Astrocyte of the cerebellum (primary cell): ENCODE measurements at regions not wholly inside any gene's neighbourhood (a gene's known extent, or its start where the extent isn't known, plus 50 kb on each side); places are given as distances from the start of the nearest gene placed in this dataset.

ENCODE experiments used
- DNase-seq: peaks from one replicate; pipeline ENCODE4 v3.0.0-alpha.2; 2011; ENCODE audit warnings: low read depth
- H3K4me3 ChIP-seq: 2 replicates; pipeline ENCODE4 v1.5.1; 2011; ENCODE audit warnings: mild to moderate bottlenecking, low read depth, low read length, moderate library complexity
- in situ Hi-C: cut with HindIII; loops from 2 replicates; pipeline ENCODE4 v1.10.0; 2017; ENCODE audit warnings: low sequenced_read_pairs
- TF ChIP-seq, protein P1 (sequence below): IDR thresholded peaks from 2 replicates; pipeline ENCODE4 v1.5.1; 2012; ENCODE audit warnings: low read length, low read depth, moderate library complexity, mild to moderate bottlenecking; ENCODE audit errors: missing control alignments

DNA sequence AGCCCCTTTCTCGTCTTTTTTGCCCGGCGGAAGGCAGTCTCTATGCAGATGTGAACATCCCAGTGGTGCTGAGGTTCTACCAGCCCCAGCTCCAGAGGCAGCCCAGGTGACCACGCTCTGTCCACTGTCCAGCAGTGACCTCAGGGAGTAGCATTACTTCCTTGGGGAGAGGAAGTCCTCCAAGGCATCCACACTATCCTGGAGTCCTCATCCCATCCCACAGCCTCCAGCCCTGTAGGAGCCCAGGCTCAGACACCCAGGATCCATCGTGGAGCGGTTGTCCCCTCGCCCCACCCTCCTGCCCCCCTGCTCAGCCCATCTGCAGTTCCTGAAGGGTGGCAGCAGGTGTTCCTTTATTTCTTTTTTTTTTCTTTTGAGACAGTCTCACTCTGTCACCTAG lies 294.5 kb upstream of the IRX4 start:
- H3K4me3 ChIP-seq = no peak overlapping the region
- in situ Hi-C loops = loop anchor here (5.0 kb wide), 1 partner anchor 80 kb away; no protein-coding TSS in a partner anchor
- DNase-seq = no peak
- TF ChIP-seq, protein P1, sequence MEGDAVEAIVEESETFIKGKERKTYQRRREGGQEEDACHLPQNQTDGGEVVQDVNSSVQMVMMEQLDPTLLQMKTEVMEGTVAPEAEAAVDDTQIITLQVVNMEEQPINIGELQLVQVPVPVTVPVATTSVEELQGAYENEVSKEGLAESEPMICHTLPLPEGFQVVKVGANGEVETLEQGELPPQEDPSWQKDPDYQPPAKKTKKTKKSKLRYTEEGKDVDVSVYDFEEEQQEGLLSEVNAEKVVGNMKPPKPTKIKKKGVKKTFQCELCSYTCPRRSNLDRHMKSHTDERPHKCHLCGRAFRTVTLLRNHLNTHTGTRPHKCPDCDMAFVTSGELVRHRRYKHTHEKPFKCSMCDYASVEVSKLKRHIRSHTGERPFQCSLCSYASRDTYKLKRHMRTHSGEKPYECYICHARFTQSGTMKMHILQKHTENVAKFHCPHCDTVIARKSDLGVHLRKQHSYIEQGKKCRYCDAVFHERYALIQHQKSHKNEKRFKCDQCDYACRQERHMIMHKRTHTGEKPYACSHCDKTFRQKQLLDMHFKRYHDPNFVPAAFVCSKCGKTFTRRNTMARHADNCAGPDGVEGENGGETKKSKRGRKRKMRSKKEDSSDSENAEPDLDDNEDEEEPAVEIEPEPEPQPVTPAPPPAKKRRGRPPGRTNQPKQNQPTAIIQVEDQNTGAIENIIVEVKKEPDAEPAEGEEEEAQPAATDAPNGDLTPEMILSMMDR = no peak

DNA sequence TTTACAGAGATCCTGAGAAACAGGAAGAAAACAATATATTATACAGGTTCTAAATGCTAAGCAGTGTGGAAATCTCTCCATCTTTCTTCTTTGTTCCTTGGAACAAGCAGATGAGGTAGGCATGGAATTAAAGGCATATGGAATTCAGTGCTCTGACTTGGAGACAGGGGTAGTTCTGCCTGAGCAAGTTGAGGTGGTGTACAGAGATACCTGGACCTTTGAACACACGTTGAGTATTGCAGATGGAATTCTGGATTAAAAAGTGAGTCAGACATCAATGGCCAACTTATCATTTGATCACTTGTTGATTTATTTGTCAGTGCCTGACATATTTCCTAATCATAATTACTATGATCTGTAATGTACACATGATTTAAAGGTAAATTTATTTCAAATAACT lies 293.9 kb upstream of the IRX4 start:
- no peak overlapping the region for H3K4me3 ChIP-seq
- DNase-seq = no peak
- TF ChIP-seq, protein P1 = no peak
- in situ Hi-C loops = loop anchor here (5.0 kb wide), 1 partner anchor 81 kb away; no protein-coding TSS in a partner anchor

DNA sequence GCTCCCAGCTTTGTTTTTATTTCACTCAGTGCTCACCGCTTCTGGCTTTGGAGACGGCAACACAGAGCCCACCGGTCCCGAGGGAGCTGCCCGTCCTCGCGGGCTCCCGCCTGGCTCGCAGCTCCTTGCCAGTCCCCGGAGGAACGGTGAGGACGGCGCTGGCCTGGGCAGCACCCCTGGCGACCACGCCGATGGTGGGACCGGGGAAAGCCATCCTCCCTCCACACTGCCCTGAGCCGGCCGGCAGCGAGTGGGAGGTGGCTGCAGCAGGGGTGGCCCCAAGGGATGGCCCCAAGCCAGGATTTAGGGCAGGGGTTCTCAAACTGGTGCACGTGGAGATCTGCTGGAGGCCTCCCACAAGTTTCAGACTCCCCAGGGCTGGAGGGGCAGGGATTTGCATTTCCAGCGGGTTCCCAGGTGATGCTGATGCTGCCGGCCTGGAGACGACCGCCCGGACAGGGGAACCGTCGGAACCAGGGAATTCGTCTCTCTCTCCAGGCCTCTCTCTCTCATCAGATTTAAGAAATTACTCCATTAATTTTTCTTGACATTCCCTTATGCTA lies 293.2 kb upstream of the IRX4 start:
- DNase-seq = no peak
- no peak overlapping the region for H3K4me3 ChIP-seq
- in situ Hi-C loops = loop anchor here (5.0 kb wide), 1 partner anchor 81 kb away; no protein-coding TSS in a partner anchor
- TF ChIP-seq, protein P1 = no peak

- TF ChIP-seq, protein P1 = no peak
Observed at GRCh38 chr5:2175041-2175440, 292.3 kb upstream of the IRX4 start.

GRCh38 chr5:2174538-2174937 lies 291.8 kb upstream of the IRX4 start:
- TF ChIP-seq, protein P1 = no peak
- H3K4me3 ChIP-seq = no peak overlapping the region
- no peak for DNase-seq
- in situ Hi-C loops = no loop called here

More at GRCh38 chr5:2175041-2175440, 292.3 kb upstream of the IRX4 start:
- DNase-seq = no peak
- H3K4me3 ChIP-seq = no peak overlapping the region
- in situ Hi-C loops = loop anchor here (5.0 kb wide), 1 partner anchor 82 kb away; no protein-coding TSS in a partner anchor

- H3K4me3 ChIP-seq = no peak overlapping the region
- no peak for DNase-seq
- in situ Hi-C loops = no loop called here
- TF ChIP-seq, protein P1 = no peak
Observed at GRCh38 chr5:2173151-2173834, 290.6 kb upstream of the IRX4 start.
